ENCODE measurements at regions not wholly inside any gene's neighbourhood (a gene's known extent, or its start where the extent isn't known, plus 50 kb on each side); places are given as distances from the start of the nearest gene placed in this dataset.
"Not testable (repeated sequence)": the region's sequence is repeated elsewhere in the genome, so short reads cannot be mapped to it uniquely, and the experiment has no call there.

DNA sequence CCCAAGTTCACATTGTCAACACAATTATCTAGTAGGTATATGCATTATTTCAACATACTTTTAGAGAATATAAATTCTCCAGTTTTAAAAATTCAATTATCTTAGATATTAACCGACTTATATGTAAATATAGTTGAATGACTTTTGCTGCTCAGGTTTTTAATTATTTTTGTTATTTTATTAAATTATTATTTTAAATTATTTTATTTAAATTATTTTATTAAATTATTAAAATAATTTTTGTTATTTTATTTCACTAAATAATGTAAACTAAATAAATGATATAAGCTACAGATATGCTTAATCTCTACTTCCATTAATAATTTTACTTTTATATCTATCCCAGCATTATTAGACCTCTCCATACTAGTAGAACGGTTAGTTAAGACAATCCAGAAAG is 544.3 kb upstream of the ARRDC3 start:
- intact Hi-C loops (cut with micrococcal nuclease; ENCODE audit: unreplicated experiment), result no loop called here
- Histone ChIP-seq H3K4me3 (ENCODE audit: low read depth, low read length, poor library complexity, severe bottlenecking) (no peak overlapping the region), H3K79me2 (ENCODE audit: insufficient read depth, low read depth, low read length) (no peaks in the 10 kb centered on the region), H3K4me2 (ENCODE audit: low read length) (no peak overlapping the region), H4K20me1 (ENCODE audit: insufficient read depth, low read length) (no peaks in the 10 kb centered on the region), H3K4me1 (ENCODE audit: insufficient read depth, low read length, poor library complexity, severe bottlenecking) (no peaks in the 10 kb centered on the region), H2AFZ (ENCODE audit: low read length) (no peak overlapping the region), H3K9me3 (ENCODE audit: low read length) (no peaks in the 10 kb centered on the region), H3K9me2 (ENCODE audit: insufficient read depth, low read length) (no peaks in the 10 kb centered on the region), H3K36me3 (ENCODE audit: insufficient read depth, low read length) (no peaks in the 10 kb centered on the region), H3K27ac (ENCODE audit: low read depth, low read length, poor library complexity, severe bottlenecking) (no peak overlapping the region)
- ChIA-PET POLR2A (no interaction called here), CTCF (ENCODE audit: unreplicated experiment) (no interaction called here)
- BruUV-seq (replicated peaks), result no TSS peak
- DNase-seq (ENCODE audit: low spot score), result no peak
- TF ChIP-seq CTCF (conservative IDR thresholded peaks at IDR 0.05; ENCODE audit: low read length) (no peak), EZH2phosphoT487 (IDR thresholded peaks at IDR 0.05; ENCODE audit: borderline replicate concordance, low read depth, low read length) (no peak)

- POLR2A ChIA-PET, result no interaction called here
- H3K36me3 ChIP-seq (ENCODE audit: insufficient read depth, low read length), result no peaks in the 10 kb centered on the region
- intact Hi-C loops (cut with micrococcal nuclease; ENCODE audit: unreplicated experiment), result no loop called here
- H3K4me2 ChIP-seq (ENCODE audit: low read length), result no peak overlapping the region
- no peaks in the 10 kb centered on the region for H3K9me3 ChIP-seq (ENCODE audit: low read length)
- DNase-seq (ENCODE audit: low spot score), result no peak
- CTCF ChIA-PET (ENCODE audit: unreplicated experiment), result no interaction called here
- H3K9me2 ChIP-seq (ENCODE audit: insufficient read depth, low read length), result no peaks in the 10 kb centered on the region
- no peak overlapping the region for H3K27ac ChIP-seq (ENCODE audit: low read depth, low read length, poor library complexity, severe bottlenecking)
- no peak overlapping the region for H3K4me3 ChIP-seq (ENCODE audit: low read depth, low read length, poor library complexity, severe bottlenecking)
- no TSS peak for BruUV-seq (replicated peaks)
- H4K20me1 ChIP-seq (ENCODE audit: insufficient read depth, low read length), result no peaks in the 10 kb centered on the region
- no peak overlapping the region for H2AFZ ChIP-seq (ENCODE audit: low read length)
- TF ChIP-seq EZH2phosphoT487 (IDR thresholded peaks at IDR 0.05; ENCODE audit: borderline replicate concordance, low read depth, low read length) (no peak), CTCF (conservative IDR thresholded peaks at IDR 0.05; ENCODE audit: low read length) (no peak)
- no peaks in the 10 kb centered on the region for H3K79me2 ChIP-seq (ENCODE audit: insufficient read depth, low read depth, low read length)
- H3K4me1 ChIP-seq (ENCODE audit: insufficient read depth, low read length, poor library complexity, severe bottlenecking), result no peaks in the 10 kb centered on the region
Observed at GRCh38 chr5:91925249-91925648, 542.1 kb upstream of the ARRDC3 start.

DNA sequence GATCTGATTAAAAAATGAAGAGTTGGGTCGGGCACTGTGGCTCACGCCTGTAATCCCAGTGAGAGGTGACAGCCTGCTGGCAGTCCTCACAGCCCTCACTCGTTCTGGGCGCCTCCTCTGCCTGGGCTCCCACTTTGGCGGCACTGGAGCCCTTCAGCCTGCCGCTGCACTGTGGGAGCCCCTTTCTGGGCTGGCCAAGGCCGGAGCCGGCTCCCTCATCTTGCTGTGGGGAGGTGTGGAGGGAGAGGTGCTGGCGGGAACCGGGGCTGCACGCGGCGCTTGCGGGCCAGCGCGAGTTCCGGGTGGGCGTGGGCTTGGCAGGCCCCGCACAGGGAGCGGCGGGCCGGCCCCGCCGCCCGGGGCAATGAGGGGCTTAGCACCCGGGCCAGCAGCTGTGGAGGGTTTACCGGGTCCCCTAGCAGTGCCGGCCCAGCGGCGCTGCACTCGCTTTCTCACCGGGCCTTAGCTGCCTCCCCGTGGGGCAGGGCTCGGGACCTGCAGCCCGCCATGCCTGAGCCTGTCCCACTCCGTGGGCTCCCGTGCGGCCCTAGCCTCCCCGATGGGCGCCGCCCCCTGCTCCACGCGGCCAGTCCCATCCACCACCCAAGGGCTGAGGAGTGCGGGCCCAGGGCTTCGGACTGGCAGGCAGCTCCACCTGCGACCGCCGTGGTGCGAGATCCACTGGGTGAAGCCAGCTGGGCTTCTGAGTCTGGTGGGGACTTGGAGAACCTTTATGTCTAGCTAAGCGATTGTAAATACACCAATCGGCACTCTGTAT is 534.1 kb upstream of the ARRDC3 start:
- DNase-seq (ENCODE audit: low spot score); H3K27ac ChIP-seq (ENCODE audit: low read depth, low read length, poor library complexity, severe bottlenecking); H3K9me3 ChIP-seq (ENCODE audit: low read length); H3K79me2 ChIP-seq (ENCODE audit: insufficient read depth, low read depth, low read length); intact Hi-C loops (cut with micrococcal nuclease; ENCODE audit: unreplicated experiment); H2AFZ ChIP-seq (ENCODE audit: low read length); H3K4me3 ChIP-seq (ENCODE audit: low read depth, low read length, poor library complexity, severe bottlenecking); BruUV-seq (replicated peaks); H3K4me2 ChIP-seq (ENCODE audit: low read length); H3K36me3 ChIP-seq (ENCODE audit: insufficient read depth, low read length); CTCF ChIA-PET (ENCODE audit: unreplicated experiment); H3K9me2 ChIP-seq (ENCODE audit: insufficient read depth, low read length); H3K4me1 ChIP-seq (ENCODE audit: insufficient read depth, low read length, poor library complexity, severe bottlenecking); H4K20me1 ChIP-seq (ENCODE audit: insufficient read depth, low read length): not testable (repeated sequence)
- POLR2A ChIA-PET, result interaction anchor here (0.6 to 0.7 kb wide), 2 partner anchors 162 to 450 kb away, joined by 3 read pairs; no protein-coding TSS in a partner anchor

Measured in OCI-LY7 (cell line).